GM12892 (cell line): ENCODE measurements at regions not wholly inside any gene's neighbourhood (a gene's known extent, or its start where the extent isn't known, plus 50 kb on each side); places are given as distances from the start of the nearest gene placed in this dataset.
"Not testable (repeated sequence)": the region's sequence is repeated elsewhere in the genome, so short reads cannot be mapped to it uniquely, and the experiment has no call there.

Experiments
- DNase-seq: peaks from one replicate; pipeline ENCODE4 v3.0.0; 2011; ENCODE audit not compliant: insufficient read length
- FAIRE-seq: peaks from 2 replicates; lab custom pipeline; 2011; peaks lifted over from hg19 to GRCh38; lab: Jason Lieb, UNC
- POLR2A ChIP-seq: IDR thresholded peaks from 2 replicates; pipeline ENCODE4 v1.6.1; 2011; ENCODE audit warnings: low read depth, low read length, control low read depth
- POLR2AphosphoS5 ChIP-seq: IDR thresholded peaks from 2 replicates; pipeline ENCODE4 v1.6.1; 2011; ENCODE audit warnings: low read depth, low read length, control low read depth
- TAF1 ChIP-seq: IDR thresholded peaks from 2 replicates; pipeline ENCODE4 v1.6.1; 2011; ENCODE audit warnings: low read depth, mild to moderate bottlenecking, control low read depth, low read length, borderline replicate concordance

- no peak for DNase-seq
- TF ChIP-seq TAF1, result no peak
- no peak for TF ChIP-seq POLR2A
- no peak for TF ChIP-seq POLR2AphosphoS5
- FAIRE-seq, result no peak
Observed at GRCh38 chr6:4363656-4364055, 228.3 kb upstream of the ECI2 start.

- TF ChIP-seq POLR2A (no peak), POLR2AphosphoS5 (no peak), TAF1 (no peak)
- DNase-seq, result no peak
- FAIRE-seq, result no peak
Observed at GRCh38 chr6:4362326-4362725, 227.0 kb upstream of the ECI2 start.

- TF ChIP-seq POLR2A (no peak), POLR2AphosphoS5 (no peak), TAF1 (no peak)
- no peak for FAIRE-seq
- no peak for DNase-seq
Observed at GRCh38 chr6:4360920-4361319, 225.5 kb upstream of the ECI2 start.

GRCh38 chr6:4359108-4359730, 223.8 kb upstream of the ECI2 start:
- no peak for TF ChIP-seq POLR2AphosphoS5
- no peak for TF ChIP-seq POLR2A
- TF ChIP-seq TAF1, result no peak
- FAIRE-seq (no peak), DNase-seq (no peak)

GRCh38 chr6:4358414-4359107, 223.2 kb upstream of the ECI2 start:
- DNase-seq, result no peak
- TF ChIP-seq POLR2A, result no peak
- no peak for TF ChIP-seq TAF1
- FAIRE-seq, result no peak

- not testable (repeated sequence) for DNase-seq, FAIRE-seq
Observed at GRCh38 chr6:4357660-4358152, 222.3 kb upstream of the ECI2 start.

- no peak for FAIRE-seq
Observed at GRCh38 chr6:4356899-4357659, 221.7 kb upstream of the ECI2 start.

GRCh38 chr6:4355241-4355640, 219.9 kb upstream of the ECI2 start:
- DNase-seq (no peak), FAIRE-seq (no peak)
- TF ChIP-seq TAF1, result no peak
- no peak for TF ChIP-seq POLR2A
- TF ChIP-seq POLR2AphosphoS5, result no peak

More at GRCh38 chr6:4356899-4357659, 221.7 kb upstream of the ECI2 start:
- no peak for DNase-seq
- TF ChIP-seq POLR2A (no peak), TAF1 (no peak), POLR2AphosphoS5 (no peak)

- TF ChIP-seq POLR2AphosphoS5, result no peak
- TF ChIP-seq POLR2A, result no peak
- TF ChIP-seq TAF1, result no peak
- DNase-seq (no peak), FAIRE-seq (no peak)
Observed at GRCh38 chr6:4354181-4354580, 218.8 kb upstream of the ECI2 start.

GRCh38 chr6:4352731-4353130, 217.4 kb upstream of the ECI2 start:
- no peak for FAIRE-seq
- no peak for TF ChIP-seq POLR2AphosphoS5
- no peak for TF ChIP-seq TAF1
- no peak for TF ChIP-seq POLR2A
- DNase-seq, result no peak

GRCh38 chr6:4352322-4352669, 216.9 kb upstream of the ECI2 start:
- FAIRE-seq (no peak), DNase-seq (no peak)
- TF ChIP-seq POLR2AphosphoS5, result no peak

GRCh38 chr6:4351520-4352321, 216.3 kb upstream of the ECI2 start:
- no peak for DNase-seq

More at GRCh38 chr6:4351520-4352321, 216.3 kb upstream of the ECI2 start:
- FAIRE-seq, result no peak
- TF ChIP-seq TAF1 (no peak), POLR2AphosphoS5 (no peak), POLR2A (no peak)
